Fibroblast of lung (primary cell): ENCODE measurements at regions not wholly inside any gene's neighbourhood (a gene's known extent, or its start where the extent isn't known, plus 50 kb on each side); places are given as distances from the start of the nearest gene placed in this dataset.

Experiments used
- EZH2 ChIP-seq: IDR thresholded peaks from 2 replicates; pipeline ENCODE4 v1.5.1; 2012; ENCODE audit warnings: low read length, control low read depth, mild to moderate bottlenecking; ENCODE audit errors: missing control alignments
- TF ChIP-seq, protein P1 (sequence below), 2 donors: IDR thresholded peaks in 1 of 2; conservative IDR thresholded peaks in 1 of 2; 1 replicate in 1 of 2; 2 replicates in 1 of 2; pipeline ENCODE4 v1.5.1; 2011 to 2012; ENCODE audit warnings: low read length in 2 of 2, control low read depth in 1 of 2, inconsistent platforms in 1 of 2, low read depth in 1 of 2, mild to moderate bottlenecking in 1 of 2

DNA sequence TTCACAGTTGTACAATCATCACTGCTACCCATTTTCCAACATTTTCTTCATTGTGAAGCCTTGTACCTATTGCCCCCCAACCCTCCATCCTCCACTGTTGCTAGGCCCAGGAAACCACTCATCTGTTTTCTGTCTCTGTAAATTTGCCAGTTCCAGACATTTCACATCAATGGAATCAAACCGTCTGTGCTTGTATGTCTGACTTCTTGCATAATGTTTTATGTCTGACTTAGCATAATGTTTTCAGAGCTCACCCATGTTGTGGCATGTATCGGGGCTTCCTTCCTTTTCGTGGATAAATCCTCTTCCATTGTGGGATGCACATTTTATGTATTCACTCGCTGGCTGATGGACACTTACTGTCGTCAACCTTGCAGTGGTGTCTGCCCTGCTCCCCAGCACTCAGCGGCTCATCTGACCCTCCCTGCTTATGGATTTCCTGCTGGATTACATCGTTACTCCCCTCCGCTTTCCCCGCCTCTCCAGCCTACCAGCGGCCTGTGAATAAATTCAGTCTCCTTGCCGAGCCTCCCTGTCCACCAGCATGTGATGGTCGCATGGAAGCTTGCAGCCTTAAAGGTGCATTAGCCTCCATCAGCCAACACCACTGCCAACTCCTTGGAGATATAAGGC lies 727.6 kb upstream of the TMEM132C start:
- no peak for TF ChIP-seq EZH2
- TF ChIP-seq, protein P1, sequence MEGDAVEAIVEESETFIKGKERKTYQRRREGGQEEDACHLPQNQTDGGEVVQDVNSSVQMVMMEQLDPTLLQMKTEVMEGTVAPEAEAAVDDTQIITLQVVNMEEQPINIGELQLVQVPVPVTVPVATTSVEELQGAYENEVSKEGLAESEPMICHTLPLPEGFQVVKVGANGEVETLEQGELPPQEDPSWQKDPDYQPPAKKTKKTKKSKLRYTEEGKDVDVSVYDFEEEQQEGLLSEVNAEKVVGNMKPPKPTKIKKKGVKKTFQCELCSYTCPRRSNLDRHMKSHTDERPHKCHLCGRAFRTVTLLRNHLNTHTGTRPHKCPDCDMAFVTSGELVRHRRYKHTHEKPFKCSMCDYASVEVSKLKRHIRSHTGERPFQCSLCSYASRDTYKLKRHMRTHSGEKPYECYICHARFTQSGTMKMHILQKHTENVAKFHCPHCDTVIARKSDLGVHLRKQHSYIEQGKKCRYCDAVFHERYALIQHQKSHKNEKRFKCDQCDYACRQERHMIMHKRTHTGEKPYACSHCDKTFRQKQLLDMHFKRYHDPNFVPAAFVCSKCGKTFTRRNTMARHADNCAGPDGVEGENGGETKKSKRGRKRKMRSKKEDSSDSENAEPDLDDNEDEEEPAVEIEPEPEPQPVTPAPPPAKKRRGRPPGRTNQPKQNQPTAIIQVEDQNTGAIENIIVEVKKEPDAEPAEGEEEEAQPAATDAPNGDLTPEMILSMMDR (conservative IDR thresholded peaks at IDR 0.05 in 1 of 2, IDR thresholded peaks at IDR 0.05 in 1 of 2; ENCODE audit: low read depth in 1 of 2, low read length in 2 of 2), result no peak
